Testis (tissue), 2 donors: ENCODE measurements at regions not wholly inside any gene's neighbourhood (a gene's known extent, or its start where the extent isn't known, plus 50 kb on each side); places are given as distances from the start of the nearest gene placed in this dataset.

Experiments used
- CTCF ChIP-seq, 3 experiments: fragments of 450-650 bp in 2 of 3; fragments of 200-600 bp in 1 of 3; sonication (generic) in 1 of 3; IDR thresholded peaks; one replicate each; pipeline ENCODE4 v1.5.1; 2016 to 2019; ENCODE audit warnings: antibody characterized with exemption in 3 of 3, mild to moderate bottlenecking in 2 of 3, moderate library complexity in 1 of 3
- POLR2A ChIP-seq: fragments of 450-650 bp; IDR thresholded peaks from one replicate; pipeline ENCODE4 v1.6.1; 2017; ENCODE audit warnings: antibody characterized with exemption, mild to moderate bottlenecking, moderate library complexity

GRCh38 chr10:9615189-9615588 is 1402.5 kb upstream of the CELF2 start:
- no peak for TF ChIP-seq CTCF (IDR thresholded peaks at IDR 0.05)
- no peak for TF ChIP-seq POLR2A
